IMR-90 (cell line): ENCODE measurements at regions not wholly inside any gene's neighbourhood (a gene's known extent, or its start where the extent isn't known, plus 50 kb on each side); places are given as distances from the start of the nearest gene placed in this dataset.

ENCODE experiments used
- CHD1 ChIP-seq: IDR thresholded peaks from 2 replicates; pipeline ENCODE4 v1.6.1; 2012; ENCODE audit warnings: low read depth, low read length, improper control_type of control experiment
- MAFK ChIP-seq: IDR thresholded peaks from 2 replicates; pipeline ENCODE4 v1.6.1; 2012; ENCODE audit warnings: low read depth, low read length, improper control_type of control experiment
- MXI1 ChIP-seq: IDR thresholded peaks from 2 replicates; pipeline ENCODE4 v1.6.1; 2012; ENCODE audit warnings: low read depth, mild to moderate bottlenecking, low read length, moderate library complexity, borderline replicate concordance
- NFE2L2 ChIP-seq: fragments of 150-350 bp; IDR thresholded peaks from 2 replicates; pipeline ENCODE4 v1.6.1; 2016; ENCODE audit warnings: low read depth, mild to moderate bottlenecking, low read length
- POLR2A ChIP-seq: IDR thresholded peaks from 2 replicates; pipeline ENCODE4 v1.6.1; 2012; ENCODE audit warnings: mild to moderate bottlenecking, low read depth, low read length
- RAD21 ChIP-seq: IDR thresholded peaks from 2 replicates; pipeline ENCODE4 v1.6.1; 2012; ENCODE audit warnings: low read length, improper control_type of control experiment
- RCOR1 ChIP-seq: IDR thresholded peaks from 2 replicates; pipeline ENCODE4 v1.6.1; 2012; ENCODE audit warnings: mild to moderate bottlenecking, low read length, improper control_type of control experiment; ENCODE audit not compliant: insufficient replicate concordance
- RFX5 ChIP-seq: IDR thresholded peaks from 2 replicates; pipeline ENCODE4 v1.8.0; 2012; ENCODE audit warnings: low read depth, mild to moderate bottlenecking, low read length, moderate library complexity
- SMC3 ChIP-seq: fragments of 150-350 bp; IDR thresholded peaks from 2 replicates; pipeline ENCODE4 v1.6.1; 2016; ENCODE audit warnings: low read depth, mild to moderate bottlenecking, antibody characterized with exemption, low read length, moderate library complexity
- TF ChIP-seq, protein P1 (sequence below): conservative IDR thresholded peaks from 2 replicates; pipeline ENCODE4 v1.5.1; 2012; ENCODE audit warnings: mild to moderate bottlenecking, low read depth, low read length, improper control_type of control experiment

DNA sequence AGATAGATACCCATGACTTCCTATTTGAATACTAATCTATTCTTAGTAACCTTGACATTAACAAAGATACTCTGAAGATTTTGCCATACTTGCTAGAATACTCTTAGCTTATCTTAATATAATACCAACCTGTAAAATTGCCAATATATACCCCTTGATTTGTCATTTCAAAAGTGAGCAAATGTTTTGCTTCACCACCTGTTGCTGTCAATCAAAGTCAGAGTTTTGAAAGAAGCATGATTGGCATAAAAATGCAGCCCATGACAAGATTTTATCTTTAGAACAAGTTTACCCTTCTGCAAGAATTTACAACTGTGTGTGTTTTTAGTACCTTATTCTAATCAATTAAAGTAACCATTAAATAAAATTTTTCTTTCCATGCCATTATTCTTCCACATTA lies 236.2 kb downstream of the TBX18 start:
- TF ChIP-seq RCOR1, result no peak
- TF ChIP-seq SMC3, result no peak
- TF ChIP-seq MAFK, result no peak
- TF ChIP-seq, protein P1, sequence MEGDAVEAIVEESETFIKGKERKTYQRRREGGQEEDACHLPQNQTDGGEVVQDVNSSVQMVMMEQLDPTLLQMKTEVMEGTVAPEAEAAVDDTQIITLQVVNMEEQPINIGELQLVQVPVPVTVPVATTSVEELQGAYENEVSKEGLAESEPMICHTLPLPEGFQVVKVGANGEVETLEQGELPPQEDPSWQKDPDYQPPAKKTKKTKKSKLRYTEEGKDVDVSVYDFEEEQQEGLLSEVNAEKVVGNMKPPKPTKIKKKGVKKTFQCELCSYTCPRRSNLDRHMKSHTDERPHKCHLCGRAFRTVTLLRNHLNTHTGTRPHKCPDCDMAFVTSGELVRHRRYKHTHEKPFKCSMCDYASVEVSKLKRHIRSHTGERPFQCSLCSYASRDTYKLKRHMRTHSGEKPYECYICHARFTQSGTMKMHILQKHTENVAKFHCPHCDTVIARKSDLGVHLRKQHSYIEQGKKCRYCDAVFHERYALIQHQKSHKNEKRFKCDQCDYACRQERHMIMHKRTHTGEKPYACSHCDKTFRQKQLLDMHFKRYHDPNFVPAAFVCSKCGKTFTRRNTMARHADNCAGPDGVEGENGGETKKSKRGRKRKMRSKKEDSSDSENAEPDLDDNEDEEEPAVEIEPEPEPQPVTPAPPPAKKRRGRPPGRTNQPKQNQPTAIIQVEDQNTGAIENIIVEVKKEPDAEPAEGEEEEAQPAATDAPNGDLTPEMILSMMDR, result no peak
- no peak for TF ChIP-seq RFX5
- no peak for TF ChIP-seq POLR2A
- no peak for TF ChIP-seq CHD1
- TF ChIP-seq MXI1, result no peak
- no peak for TF ChIP-seq RAD21
- TF ChIP-seq NFE2L2, result no peak
